LNCAP (cell line): ENCODE measurements at regions not wholly inside any gene's neighbourhood (a gene's known extent, or its start where the extent isn't known, plus 50 kb on each side); places are given as distances from the start of the nearest gene placed in this dataset.

Experiments used
- CTCF ChIP-seq: fragments of 450-650 bp; IDR thresholded peaks from 2 replicates; pipeline ENCODE4 v1.5.1; 2017; ENCODE audit warnings: mild to moderate bottlenecking

DNA sequence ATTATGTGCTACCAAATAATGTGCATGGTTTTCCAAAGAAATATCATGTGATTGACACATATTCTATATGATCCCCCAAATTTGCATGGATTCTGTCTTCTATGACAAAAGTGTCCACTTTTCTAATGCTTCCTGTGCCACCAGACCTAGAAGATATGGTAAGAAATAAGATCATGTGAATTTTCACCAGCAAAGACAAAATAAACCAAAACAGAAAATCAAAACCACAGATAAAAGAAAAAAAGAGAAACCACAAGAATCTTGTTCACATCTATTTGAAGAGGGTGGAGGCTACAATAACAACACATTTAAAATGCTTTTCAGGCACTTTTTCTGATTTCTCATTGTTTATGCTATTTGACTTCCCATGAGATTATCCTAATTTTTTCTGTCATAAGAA is 303.4 kb downstream of the DIPK2A start:
- TF ChIP-seq CTCF, result no peak

GRCh38 chr3:144282313-144282712 is 310.7 kb downstream of the DIPK2A start:
- no peak for TF ChIP-seq CTCF

- TF ChIP-seq CTCF, result no peak
Measured at GRCh38 chr3:144286235-144286910, 314.8 kb downstream of the DIPK2A start.

GRCh38 chr3:144287001-144287400 is 315.4 kb downstream of the DIPK2A start:
- TF ChIP-seq CTCF, result no peak

DNA sequence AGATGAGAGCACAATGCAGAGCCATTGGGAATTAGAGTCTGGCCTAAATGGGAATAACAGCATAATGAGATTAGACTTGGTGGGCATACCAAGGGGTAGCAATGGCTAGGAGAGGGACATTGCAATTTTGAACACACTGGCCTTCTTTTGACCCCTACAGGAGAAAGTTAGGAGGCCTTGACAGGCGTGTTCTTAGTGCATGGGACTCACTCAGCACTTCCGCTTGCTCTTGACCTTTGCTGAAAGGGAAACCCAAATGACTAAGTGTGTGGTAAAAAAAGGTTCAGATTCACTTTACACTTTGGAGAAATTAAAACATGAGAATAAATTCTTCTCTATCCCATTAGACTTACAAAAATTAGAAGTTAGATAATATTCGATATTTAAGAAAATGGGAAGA is 317.4 kb downstream of the DIPK2A start:
- TF ChIP-seq CTCF, result no peak

- no peak for TF ChIP-seq CTCF
Measured at GRCh38 chr3:144294659-144295538, 323.3 kb downstream of the DIPK2A start.

DNA sequence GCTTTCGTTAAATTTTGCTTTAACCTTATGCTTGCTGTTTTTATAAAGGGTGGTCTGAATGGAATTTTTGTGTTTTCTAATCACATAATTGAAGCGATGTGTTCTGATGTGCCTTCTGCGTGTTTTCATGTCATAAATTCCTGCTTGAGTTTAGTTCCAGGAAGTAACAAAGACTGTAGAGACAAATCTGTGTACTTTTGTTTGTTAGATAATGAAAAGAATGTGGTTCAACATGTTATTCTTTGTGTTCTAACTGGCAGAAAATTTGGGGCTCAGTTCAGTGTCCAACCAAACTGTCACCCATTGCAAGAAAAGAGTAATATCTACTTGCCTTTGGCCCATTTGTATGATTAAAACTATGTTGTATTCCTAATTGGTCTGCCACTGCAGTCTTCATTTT is 324.0 kb downstream of the DIPK2A start:
- TF ChIP-seq CTCF, result no peak
